Non-pigmented ciliary epithelial cell (primary cell): ENCODE measurements at regions not wholly inside any gene's neighbourhood (a gene's known extent, or its start where the extent isn't known, plus 50 kb on each side); places are given as distances from the start of the nearest gene placed in this dataset.
"Not testable (repeated sequence)": the region's sequence is repeated elsewhere in the genome, so short reads cannot be mapped to it uniquely, and the experiment has no call there.

Experiments
- DNase-seq: peaks from one replicate; pipeline ENCODE4 v3.0.0-alpha.2; 2010; ENCODE audit warnings: low read depth

DNA sequence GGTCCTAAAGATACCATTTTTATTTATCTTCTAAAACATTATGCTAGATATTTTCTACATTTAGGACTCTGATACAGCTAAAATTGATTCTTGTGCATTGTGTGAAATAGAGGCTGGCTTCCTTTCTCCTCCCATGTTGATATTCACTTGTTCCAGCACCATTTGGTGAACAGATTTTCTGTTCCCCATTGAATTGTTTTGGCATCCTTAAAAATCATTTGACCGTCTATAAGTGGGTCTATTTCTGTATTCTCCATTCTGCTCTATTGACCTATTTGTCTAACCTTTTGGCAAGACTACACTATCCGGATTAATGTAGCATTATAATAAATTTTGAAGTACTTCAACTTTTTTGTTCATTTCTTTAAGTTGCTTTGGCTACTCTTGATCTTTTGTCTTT lies 2689.2 kb downstream of the PCDH9 start:
- DNase-seq: no peak

GRCh38 chr13:64540468-64540867 lies 2689.7 kb downstream of the PCDH9 start:
- DNase-seq: no peak

DNA sequence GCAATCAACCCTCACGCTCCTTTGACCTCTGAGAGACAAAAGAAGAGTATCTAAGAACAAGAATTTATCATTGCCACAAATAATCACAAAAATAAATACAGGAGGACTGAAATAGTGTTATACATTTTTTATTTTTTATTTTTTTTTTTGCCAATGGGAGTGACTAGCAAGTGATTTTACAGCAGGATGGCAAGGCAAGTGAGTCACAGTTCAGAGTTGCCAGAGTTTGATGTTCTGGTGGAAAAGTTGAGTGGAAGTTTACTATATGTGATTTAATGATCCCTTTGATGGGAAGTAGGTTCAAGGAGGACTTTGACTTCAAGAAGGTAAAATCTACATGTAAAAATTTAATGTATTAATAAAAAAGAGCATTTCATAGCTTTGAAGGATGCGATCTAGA lies 2691.4 kb downstream of the PCDH9 start:
- no peak for DNase-seq

DNA sequence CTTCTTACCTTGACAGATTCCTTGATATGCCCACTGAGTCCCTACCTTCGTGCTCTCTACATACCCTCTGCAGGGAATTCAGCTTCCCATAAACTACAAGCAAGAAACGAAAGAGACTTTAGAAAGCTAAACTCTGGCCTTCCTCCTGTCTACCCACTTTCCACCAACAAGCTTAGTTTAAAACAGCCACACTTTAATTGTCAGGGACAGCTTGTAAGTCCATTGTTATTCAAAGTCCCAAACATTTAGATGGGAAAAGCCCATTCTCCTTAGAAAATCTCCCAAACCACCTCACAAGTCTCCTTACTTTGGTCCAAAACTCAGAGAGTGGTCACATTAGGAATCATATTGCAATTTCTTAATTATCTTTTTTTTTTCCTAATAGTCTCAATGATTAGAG lies 2695.8 kb downstream of the PCDH9 start:
- DNase-seq: no peak

DNA sequence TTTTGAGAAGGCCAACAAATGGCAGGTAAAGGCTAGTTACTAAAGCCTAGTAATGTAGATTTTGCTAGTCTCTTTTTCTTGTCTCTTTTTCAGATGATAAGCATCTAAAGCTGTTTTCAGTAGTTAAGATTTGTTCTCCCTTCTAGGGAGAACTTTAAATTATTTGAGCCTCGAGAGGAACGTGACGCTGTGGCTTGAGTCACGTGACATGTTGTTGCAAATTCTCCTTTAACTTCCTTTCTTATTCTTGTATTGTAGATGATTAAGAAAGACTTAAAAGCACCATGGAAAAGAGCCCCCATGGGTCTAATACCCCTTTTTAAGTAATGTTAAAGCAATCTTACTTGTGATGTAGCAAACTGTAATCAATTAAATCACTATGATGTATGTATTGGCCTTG lies 2698.7 kb downstream of the PCDH9 start:
- DNase-seq: no peak

- DNase-seq: no peak
Observed at GRCh38 chr13:64529874-64530485, 2700.2 kb downstream of the PCDH9 start.

- DNase-seq: no peak
Observed at GRCh38 chr13:64528838-64529237, 2701.3 kb downstream of the PCDH9 start.

DNA sequence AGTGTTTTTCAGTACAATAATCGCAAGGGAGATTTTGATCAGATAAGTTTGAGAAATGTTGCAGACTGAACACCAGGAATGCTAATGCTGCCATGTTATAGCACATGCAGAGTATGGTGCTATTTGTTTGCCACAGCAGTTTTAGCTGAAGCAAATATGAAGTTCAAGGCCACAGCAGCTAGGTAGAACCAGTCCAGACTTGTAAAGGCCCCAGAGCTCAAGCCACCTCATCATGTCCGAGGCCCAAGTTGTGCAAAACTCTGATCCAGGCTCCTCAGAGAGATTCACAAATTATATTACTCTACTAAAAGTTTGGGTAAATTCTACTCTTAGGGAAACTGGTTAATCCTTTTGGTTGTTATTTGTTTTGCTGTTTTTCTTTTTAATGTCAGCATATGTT lies 2702.6 kb downstream of the PCDH9 start:
- DNase-seq: no peak

DNA sequence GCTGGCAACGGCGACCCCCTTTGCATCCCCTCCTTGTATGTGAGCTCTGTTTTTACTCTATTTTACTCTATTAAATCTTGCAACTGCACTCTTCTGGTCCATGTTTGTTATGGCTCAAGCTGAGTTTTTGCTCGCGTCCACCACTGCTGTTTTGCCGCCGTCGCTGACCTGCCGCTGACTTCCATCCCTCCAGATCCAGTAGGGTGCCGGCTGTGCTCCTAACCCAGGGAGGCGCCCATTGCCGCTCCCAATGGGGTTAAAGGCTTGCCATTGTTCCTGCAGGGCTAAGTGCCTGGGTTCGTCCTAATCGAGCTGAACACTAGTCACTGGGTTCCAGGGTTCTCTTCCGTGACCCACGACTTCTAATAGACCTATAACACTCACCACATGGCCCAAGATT lies 2704.4 kb downstream of the PCDH9 start:
- DNase-seq: no peak

DNA sequence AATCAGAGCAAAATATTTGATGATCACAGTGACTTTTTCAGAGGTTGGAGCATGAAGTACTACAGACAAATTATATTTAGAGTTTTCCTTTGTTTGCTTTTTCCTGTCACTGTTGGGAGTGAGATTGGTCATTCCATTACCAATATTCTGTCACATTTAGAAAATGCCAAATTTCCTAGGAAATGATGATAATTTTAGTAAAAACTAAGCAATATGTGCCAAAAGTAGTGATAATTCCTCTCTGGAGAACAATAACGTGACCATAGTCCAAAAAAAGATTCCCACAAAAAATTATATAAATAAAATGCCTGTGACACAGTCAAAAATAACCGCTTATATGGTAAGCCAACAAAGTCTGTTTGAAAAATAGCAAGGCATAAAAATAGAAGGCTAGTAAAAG lies 2719.4 kb downstream of the PCDH9 start:
- DNase-seq: no peak

- no peak for DNase-seq
Observed at GRCh38 chr13:64506246-64506645, 2723.9 kb downstream of the PCDH9 start.

DNA sequence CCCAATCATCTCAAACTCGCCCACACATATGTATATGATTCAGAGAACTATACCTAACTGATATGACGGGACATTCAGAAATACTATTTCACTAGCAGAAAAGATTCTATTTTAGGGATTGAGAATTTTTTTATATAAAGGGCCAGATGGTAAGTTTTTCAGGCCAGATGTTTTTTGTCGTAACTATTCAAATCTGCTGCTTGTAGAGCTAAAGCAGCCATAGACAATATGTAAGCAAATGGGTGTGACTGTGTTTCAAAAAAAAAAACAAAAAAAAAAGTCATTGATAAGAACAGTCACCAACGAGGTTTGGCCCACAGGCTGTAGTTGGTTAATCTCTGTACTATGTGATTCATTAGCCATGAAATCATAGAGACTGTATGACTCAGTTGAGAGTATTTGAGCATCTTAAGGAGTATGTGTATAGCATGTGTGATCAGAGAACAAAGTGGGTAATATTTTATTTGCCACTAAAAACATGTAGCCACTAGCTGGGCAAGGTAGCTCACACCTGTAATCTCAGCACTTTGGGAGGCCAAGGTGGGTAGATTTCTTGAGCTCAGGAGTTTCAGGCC lies 2724.7 kb downstream of the PCDH9 start:
- DNase-seq: peak; percentile 45

- DNase-seq: no peak
Observed at GRCh38 chr13:64488731-64489130, 2741.4 kb downstream of the PCDH9 start.

DNA sequence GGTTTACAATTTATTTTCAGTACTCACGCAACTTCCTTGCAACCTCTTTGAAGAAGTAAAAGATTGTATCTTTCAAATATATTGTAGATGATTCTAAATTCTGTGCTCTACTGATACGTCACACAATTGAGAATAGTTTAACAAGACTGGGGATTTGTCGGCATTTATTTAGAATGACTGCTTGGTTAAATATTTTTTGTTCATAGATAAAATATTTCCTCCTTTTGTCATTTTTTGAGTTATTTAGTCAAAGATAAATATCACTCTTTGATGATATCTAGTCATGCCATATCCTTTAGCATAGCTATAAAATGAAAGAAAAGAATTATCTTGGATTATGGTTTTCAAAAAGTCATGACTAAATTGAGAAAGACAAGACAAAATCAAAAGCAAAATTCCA lies 2747.8 kb downstream of the PCDH9 start:
- no peak for DNase-seq

- DNase-seq: no peak
Observed at GRCh38 chr13:64480672-64481071, 2749.5 kb downstream of the PCDH9 start.

- DNase-seq: no peak
Observed at GRCh38 chr13:64480211-64480610, 2749.9 kb downstream of the PCDH9 start.

DNA sequence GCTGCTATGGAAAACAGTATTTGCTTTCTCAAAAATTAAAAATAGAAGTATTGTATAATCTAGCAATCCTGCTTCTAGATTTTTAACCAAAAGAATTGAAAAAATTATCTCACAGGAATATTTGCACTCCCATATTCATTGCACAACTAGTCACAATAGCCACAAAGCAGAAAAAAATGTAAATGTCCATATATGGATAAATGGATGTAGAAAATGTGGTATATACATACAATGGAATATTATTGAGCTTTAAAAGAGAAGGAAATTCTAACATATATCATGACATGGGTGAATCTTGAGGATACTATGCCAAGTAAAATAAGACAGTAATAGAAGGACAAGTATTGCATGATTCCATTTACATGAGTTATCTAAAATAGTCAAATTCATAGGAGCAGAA lies 2753.0 kb downstream of the PCDH9 start:
- DNase-seq: no peak

- not testable (repeated sequence) for DNase-seq
Observed at GRCh38 chr13:64476041-64476568, 2754.0 kb downstream of the PCDH9 start.

GRCh38 chr13:64471916-64472315 lies 2758.2 kb downstream of the PCDH9 start:
- no peak for DNase-seq

DNA sequence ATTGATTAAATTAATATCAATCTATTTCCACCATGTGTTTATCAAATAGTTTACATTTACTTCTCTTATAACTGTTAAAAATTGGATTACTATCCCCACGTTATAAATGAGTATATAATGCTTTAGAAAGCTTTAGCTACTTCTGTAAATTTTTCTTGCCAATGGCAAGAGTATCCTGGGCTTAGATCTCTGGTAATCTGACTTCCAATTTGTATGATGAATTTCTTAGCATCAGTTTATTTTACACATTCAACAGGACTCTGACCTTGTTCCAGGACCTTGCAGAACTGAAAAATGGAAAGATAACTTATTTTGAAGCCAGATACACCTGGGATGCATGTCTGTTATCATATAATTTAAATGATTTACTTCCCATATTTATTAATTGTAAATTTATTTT lies 2759.4 kb downstream of the PCDH9 start:
- DNase-seq: no peak

DNA sequence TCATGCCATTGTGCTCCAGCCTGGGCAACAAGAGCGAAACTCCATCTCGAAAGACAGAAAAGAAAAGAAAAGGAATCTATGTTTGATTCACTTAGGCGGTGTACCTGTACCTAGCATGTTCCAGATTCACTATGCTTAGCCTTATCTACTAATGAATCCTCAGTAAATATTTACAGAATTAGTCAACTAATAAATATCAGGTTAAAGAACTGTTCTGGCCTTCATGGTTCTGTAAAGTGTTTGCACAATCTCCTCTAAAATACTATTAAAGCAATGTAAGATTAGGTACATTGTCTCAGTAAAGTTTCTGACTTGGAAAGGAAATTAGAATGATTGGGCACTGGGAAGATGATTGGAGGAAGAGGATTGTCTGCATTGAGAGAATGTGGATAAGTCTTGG lies 2770.4 kb downstream of the PCDH9 start:
- no peak for DNase-seq

DNA sequence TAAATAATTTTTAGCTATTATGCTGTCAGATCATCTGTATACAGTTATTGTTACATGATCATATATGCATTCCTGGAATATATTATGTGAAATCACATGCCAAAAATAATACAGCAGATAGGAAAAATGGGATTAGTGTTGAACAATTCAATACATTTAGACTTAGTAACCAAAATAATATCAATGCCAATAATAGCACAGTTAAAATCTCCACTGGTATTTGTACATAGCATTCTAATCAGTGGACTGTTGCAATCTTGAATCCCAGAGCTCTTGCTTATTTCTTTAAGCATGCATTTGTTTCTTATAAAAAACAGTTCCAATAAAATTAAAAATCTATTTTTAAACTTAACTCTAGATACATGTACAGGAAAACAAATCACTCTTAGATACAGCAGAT lies 2772.2 kb downstream of the PCDH9 start:
- DNase-seq: peak; percentile 17

GRCh38 chr13:64455124-64455523 lies 2775.0 kb downstream of the PCDH9 start:
- no peak for DNase-seq

- no peak for DNase-seq
Observed at GRCh38 chr13:64453831-64454230, 2776.3 kb downstream of the PCDH9 start.
